PC-9 (cell line): ENCODE measurements at regions not wholly inside any gene's neighbourhood (a gene's known extent, or its start where the extent isn't known, plus 50 kb on each side); places are given as distances from the start of the nearest gene placed in this dataset.

Experiments
- BruUV-seq: library from RNA; stranded (reverse); fragments of 400-500 nt; replicated peaks from 2 replicates; lab custom pipeline; 2021; lab: Mats Ljungman, UMichigan
- CTCF ChIA-PET: fragments of 300-600 bp; sonication (Branson Sonifier 250); formaldehyde crosslinking; loops from one replicate; lab custom pipeline; 2022; ENCODE audit warnings: antibody characterized with exemption; lab: Charles Lee
- POLR2A ChIA-PET: fragments of 300-600 bp; sonication (Branson Sonifier 250); formaldehyde crosslinking; loops from one replicate; lab custom pipeline; 2022; ENCODE audit warnings: antibody characterized with exemption; ENCODE audit not compliant: unreplicated experiment; lab: Charles Lee
- DNase-seq, 2 experiments: peaks; one replicate each; pipeline versions ENCODE4 v3.0.0 to v3.0.0-alpha.2; 2015 to 2022; ENCODE audit warnings: mixed read lengths in 1 of 2
- H2AFZ ChIP-seq: fragments of 200-600 bp; sonication (generic); 2 replicates; pipeline ENCODE4 v1.8.1; 2017; ENCODE audit warnings: antibody characterized with exemption
- H3F3A ChIP-seq: fragments of 200-600 bp; sonication (generic); 2 replicates; pipeline ENCODE4 v1.8.1; 2017; ENCODE audit warnings: antibody characterized with exemption, mild to moderate bottlenecking, low read depth; ENCODE audit not compliant: insufficient read depth
- H3K27ac ChIP-seq: fragments of 200-600 bp; sonication (generic); 2 replicates; pipeline ENCODE4 v1.6.1; 2016; ENCODE audit warnings: mixed run types
- H3K27me3 ChIP-seq: fragments of 200-600 bp; sonication (generic); 2 replicates; pipeline ENCODE4 v1.6.1; 2016; ENCODE audit warnings: low read depth, mixed run types; ENCODE audit not compliant: insufficient read depth
- H3K36me3 ChIP-seq: fragments of 200-600 bp; sonication (generic); 2 replicates; pipeline ENCODE4 v1.6.1; 2016; ENCODE audit warnings: low read depth, mixed run types
- H3K4me1 ChIP-seq: fragments of 200-600 bp; sonication (generic); replicated peaks from 2 replicates; pipeline ENCODE4 v1.6.1; 2016; ENCODE audit warnings: mixed run types; ENCODE audit not compliant: insufficient read depth
- H3K4me2 ChIP-seq: fragments of 200-600 bp; sonication (generic); 2 replicates; pipeline ENCODE4 v1.6.1; 2017; ENCODE audit warnings: mixed run types
- H3K4me3 ChIP-seq: fragments of 200-600 bp; sonication (generic); 2 replicates; pipeline ENCODE4 v1.6.1; 2016; ENCODE audit warnings: mixed run types
- H3K79me2 ChIP-seq: fragments of 200-600 bp; sonication (generic); 2 replicates; pipeline ENCODE4 v1.6.1; 2017; ENCODE audit warnings: low read depth, mixed run types
- H3K9me2 ChIP-seq: fragments of 200-600 bp; sonication (generic); 2 replicates; pipeline ENCODE4 v1.8.1; 2017; ENCODE audit warnings: mild to moderate bottlenecking; ENCODE audit not compliant: insufficient read depth
- H3K9me3 ChIP-seq: fragments of 200-600 bp; sonication (generic); 2 replicates; pipeline ENCODE4 v1.8.1; 2016; ENCODE audit warnings: low read depth; ENCODE audit not compliant: insufficient read depth
- H4K20me1 ChIP-seq: fragments of 200-600 bp; sonication (generic); 2 replicates; pipeline ENCODE4 v1.8.1; 2017; ENCODE audit not compliant: insufficient read depth
- CTCF ChIP-seq: fragments of 200-600 bp; sonication (generic); conservative IDR thresholded peaks from 2 replicates; pipeline ENCODE4 v1.6.1; 2017; ENCODE audit warnings: mixed run types, antibody characterized with exemption, mild to moderate bottlenecking, moderate library complexity
- EZH2 ChIP-seq: fragments of 200-600 bp; sonication (generic); IDR thresholded peaks from 2 replicates; pipeline ENCODE4 v1.8.0; 2017; ENCODE audit warnings: antibody characterized with exemption, low read depth
- intact Hi-C: fragments of 100-400 bp; cut with micrococcal nuclease; formaldehyde crosslinking; loops from one replicate; pipeline ENCODE4 v1.10.0; 2022; ENCODE audit not compliant: unreplicated experiment

- Histone ChIP-seq H4K20me1 (no peaks in the 10 kb centered on the region; the same call in 1 of the 2 replicates), H3K9me3 (no peaks in the 10 kb centered on the region), H3K27me3 (no peaks in the 10 kb centered on the region), H3K4me3 (no peak overlapping the region), H3K4me2 (no peak overlapping the region), H2AFZ (no peak overlapping the region), H3K79me2 (no peaks in the 10 kb centered on the region), H3K9me2 (no peaks in the 10 kb centered on the region), H3K36me3 (no peaks in the 10 kb centered on the region), H3K27ac (no peak overlapping the region), H3K4me1 (no peaks in the 10 kb centered on the region), H3F3A (no peaks in the 10 kb centered on the region)
- no peak for DNase-seq
- BruUV-seq = no TSS peak
- no peak for TF ChIP-seq CTCF
- ChIA-PET CTCF (no interaction called here), POLR2A (no interaction called here)
- intact Hi-C loops = no loop called here
These were observed 360.4 kb downstream of the HAO1 start for GRCh38 chr20:7579888-7580287.

- H3K4me3 ChIP-seq = no peak overlapping the region
- TF ChIP-seq CTCF (no peak), EZH2 (no peak)
- ChIA-PET CTCF (no interaction called here), POLR2A (no interaction called here)
- H3K27ac ChIP-seq = no peak overlapping the region
- no peak overlapping the region for H3K4me2 ChIP-seq
- intact Hi-C loops = no loop called here
- BruUV-seq = no TSS peak
- no peaks in the 10 kb centered on the region for H3K9me2 ChIP-seq
- no peaks in the 10 kb centered on the region for H3K79me2 ChIP-seq
- H3K9me3 ChIP-seq = no peaks in the 10 kb centered on the region
- H2AFZ ChIP-seq = no peak overlapping the region
- no peaks in the 10 kb centered on the region for H3K4me1 ChIP-seq
- no peak for DNase-seq
- no peaks in the 10 kb centered on the region for H3F3A ChIP-seq
- H4K20me1 ChIP-seq = no peaks in the 10 kb centered on the region
- no peaks in the 10 kb centered on the region for H3K36me3 ChIP-seq
- H3K27me3 ChIP-seq = no peaks in the 10 kb centered on the region
These were observed 355.1 kb downstream of the HAO1 start for GRCh38 chr20:7585126-7585679.

DNA sequence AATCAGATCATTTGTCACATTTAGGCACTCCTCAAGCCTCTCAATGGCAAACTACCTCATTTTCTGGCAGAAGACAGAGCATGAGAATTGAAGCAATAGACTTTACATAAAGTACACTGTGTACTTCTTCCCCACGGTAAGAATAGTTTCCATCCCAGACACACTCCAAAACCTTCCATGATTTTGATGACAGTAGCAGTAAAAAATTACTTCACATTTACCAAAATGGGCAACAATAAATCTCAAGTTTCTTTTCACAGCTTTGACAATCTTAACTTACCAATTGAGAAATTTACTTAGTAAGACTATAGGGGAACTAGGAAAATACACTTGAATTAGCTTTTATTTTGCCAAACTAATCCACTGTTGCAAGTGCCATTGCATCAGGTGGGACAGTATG is 353.8 kb downstream of the HAO1 start:
- Histone ChIP-seq H3K9me3 (no peaks in the 10 kb centered on the region), H3K27me3 (no peaks in the 10 kb centered on the region), H2AFZ (no peak overlapping the region), H3K4me2 (no peak overlapping the region), H3F3A (no peaks in the 10 kb centered on the region), H3K9me2 (no peaks in the 10 kb centered on the region), H3K4me1 (no peaks in the 10 kb centered on the region), H3K27ac (no peak overlapping the region), H3K4me3 (no peak overlapping the region), H3K79me2 (no peaks in the 10 kb centered on the region), H4K20me1 (no peaks in the 10 kb centered on the region), H3K36me3 (no peaks in the 10 kb centered on the region)
- DNase-seq = no peak
- CTCF ChIA-PET = no interaction called here
- TF ChIP-seq EZH2 (no peak), CTCF (no peak)
- intact Hi-C loops = no loop called here
- POLR2A ChIA-PET = no interaction called here
- BruUV-seq = no TSS peak
